Endothelial cell of umbilical vein (primary cell): ENCODE measurements at regions not wholly inside any gene's neighbourhood (a gene's known extent, or its start where the extent isn't known, plus 50 kb on each side); places are given as distances from the start of the nearest gene placed in this dataset.

Source experiments
- BruUV-seq: library from RNA; stranded (reverse); fragments of 400-500 nt; replicated peaks from 2 replicates; lab custom pipeline; 2021; lab: Mats Ljungman, UMichigan
- CTCF ChIA-PET: fragments of 300-600, 350-600 bp; sonication (Branson Sonifier 250); formaldehyde crosslinking; loops from one replicate; lab custom pipeline; 2021; ENCODE audit warnings: antibody characterized with exemption, inconsistent platforms; lab: Charles Lee
- POLR2A ChIA-PET: fragments of 300-600, 350-600 bp; sonication (Branson Sonifier 250); formaldehyde crosslinking; loops from one replicate; lab custom pipeline; 2021; ENCODE audit warnings: antibody characterized with exemption, inconsistent platforms; lab: Charles Lee
- DNase-seq: peaks from one replicate; pipeline ENCODE4 v3.0.0-alpha.2; 2011; ENCODE audit warnings: low read depth, low spot score
- FAIRE-seq: peaks from 2 replicates; lab custom pipeline; 2011; peaks lifted over from hg19 to GRCh38; lab: Jason Lieb, UNC
- H2AFZ ChIP-seq: 2 replicates; pipeline ENCODE4 v1.6.0; 2012; ENCODE audit warnings: low read depth, low read length, control low read depth, inconsistent platforms
- H3K27ac ChIP-seq: 2 replicates; pipeline ENCODE4 v1.5.1; 2011; ENCODE audit warnings: low read depth, mild to moderate bottlenecking, control low read depth, low read length, moderate library complexity; ENCODE audit not compliant: insufficient read depth
- H3K27me3 ChIP-seq, 2 experiments: 2 replicates each; pipeline versions ENCODE4 v1.6.0 to v1.6.1; 2011; ENCODE audit warnings: low read length in 2 of 2, mixed read lengths in 1 of 2; ENCODE audit not compliant: control insufficient read depth in 2 of 2, insufficient read depth in 2 of 2
- H3K36me3 ChIP-seq, 2 experiments: 2 replicates in 1 of 2; 3 replicates in 1 of 2; pipeline ENCODE4 v1.5.1; 2011; ENCODE audit warnings: low read length in 2 of 2, mild to moderate bottlenecking in 1 of 2, moderate library complexity in 1 of 2; ENCODE audit not compliant: control insufficient read depth in 2 of 2, insufficient read depth in 2 of 2; ENCODE audit errors: extremely low read depth in 1 of 2
- H3K4me1 ChIP-seq: 3 replicates; pipeline ENCODE4 v1.5.1; 2011; ENCODE audit warnings: mild to moderate bottlenecking, low read length; ENCODE audit not compliant: control insufficient read depth, insufficient read depth; ENCODE audit errors: extremely low read depth
- H3K4me2 ChIP-seq: 2 replicates; pipeline ENCODE4 v1.6.1; 2011; ENCODE audit warnings: low read length, control low read depth, mixed read lengths; ENCODE audit not compliant: insufficient read depth
- H3K4me3 ChIP-seq, 3 experiments: fragments of 200-600 bp in 1 of 3; sonication (generic), shearing (Covaris generic) in 1 of 3; replicated peaks in 1 of 3; 2 replicates each; pipeline ENCODE4 v1.5.1; 2011 to 2016; ENCODE audit warnings: control low read depth in 3 of 3, low read length in 3 of 3, mild to moderate bottlenecking in 2 of 3, inconsistent platforms in 1 of 3, low read depth in 1 of 3, moderate library complexity in 1 of 3; ENCODE audit not compliant: insufficient read depth in 1 of 3
- H3K79me2 ChIP-seq: 2 replicates; pipeline ENCODE4 v1.6.0; 2012; ENCODE audit warnings: low read length, inconsistent platforms; ENCODE audit not compliant: control insufficient read depth, insufficient read depth
- H3K9ac ChIP-seq: replicated peaks from 2 replicates; pipeline ENCODE3; 2011; ENCODE audit warnings: low read length, control low read depth; ENCODE audit not compliant: insufficient read depth; ENCODE audit errors: extremely low read depth
- H3K9me1 ChIP-seq: replicated peaks from 3 replicates; pipeline ENCODE4 v1.6.0; 2011; ENCODE audit warnings: mild to moderate bottlenecking, low read length; ENCODE audit not compliant: control insufficient read depth, insufficient read depth; ENCODE audit errors: extremely low read depth
- H3K9me3 ChIP-seq: replicated peaks from 2 replicates; pipeline ENCODE4 v1.5.1; 2012; ENCODE audit warnings: low read length, inconsistent platforms; ENCODE audit not compliant: control insufficient read depth, insufficient read depth
- H4K20me1 ChIP-seq: replicated peaks from 2 replicates; pipeline ENCODE3; 2011; ENCODE audit warnings: mild to moderate bottlenecking, low read length; ENCODE audit not compliant: control insufficient read depth, insufficient read depth; ENCODE audit errors: extremely low read depth
- EZH2 ChIP-seq: IDR thresholded peaks from 2 replicates; pipeline ENCODE4 v1.6.1; 2012; ENCODE audit warnings: borderline replicate concordance, low read depth, mild to moderate bottlenecking, moderate library complexity, low read length, inconsistent platforms; ENCODE audit not compliant: severe bottlenecking
- FOS ChIP-seq: IDR thresholded peaks from 2 replicates; pipeline ENCODE4 v1.6.1; 2011; ENCODE audit warnings: mild to moderate bottlenecking, low read length, moderate library complexity, borderline replicate concordance; ENCODE audit not compliant: insufficient read depth
- GATA2 ChIP-seq: IDR thresholded peaks from 2 replicates; pipeline ENCODE4 v1.7.0; 2011; ENCODE audit warnings: low read depth, mild to moderate bottlenecking, moderate library complexity, mixed read lengths, low read length; ENCODE audit not compliant: insufficient read length, insufficient read depth
- JUN ChIP-seq: IDR thresholded peaks from 2 replicates; pipeline ENCODE4 v1.6.1; 2011; ENCODE audit warnings: borderline replicate concordance, low read depth; ENCODE audit not compliant: insufficient read length, insufficient read depth
- MYC ChIP-seq: IDR thresholded peaks from one replicate; pipeline ENCODE4 v1.6.1; 2011; ENCODE audit warnings: mild to moderate bottlenecking, low read depth, low read length
- POLR2A ChIP-seq: IDR thresholded peaks from 2 replicates; pipeline ENCODE4 v1.6.1; 2012; ENCODE audit warnings: low read depth, mild to moderate bottlenecking, control low read depth, low read length
- POLR2AphosphoS5 ChIP-seq: IDR thresholded peaks from 2 replicates; pipeline ENCODE4 v1.6.1; 2012; ENCODE audit warnings: low read depth, mild to moderate bottlenecking, control low read depth, low read length, moderate library complexity; ENCODE audit not compliant: insufficient read depth
- dilution Hi-C: fragments of 300-500 bp; cut with MboI; formaldehyde crosslinking; loops from one replicate; pipeline ENCODE4 v1.15.0; 2019; ENCODE audit warnings: low sequenced_read_pairs; ENCODE audit not compliant: extremely low pct_ligation_motif_present
- intact Hi-C: fragments of 100-400 bp; cut with micrococcal nuclease; formaldehyde crosslinking; loops from one replicate; pipeline ENCODE4 v1.10.0; 2022
- TF ChIP-seq, protein P1 (sequence below): IDR thresholded peaks from 2 replicates; pipeline ENCODE4 v1.6.1; 2011; ENCODE audit not compliant: insufficient read depth, insufficient read length
- TF ChIP-seq, protein P2 (sequence below), 2 donors: IDR thresholded peaks; 1 replicate in 1 of 2; 2 replicates in 1 of 2; pipeline ENCODE4 v1.5.1; 2011; ENCODE audit warnings: low read length in 2 of 2, mild to moderate bottlenecking in 2 of 2, moderate library complexity in 2 of 2, control low read depth in 1 of 2, inconsistent platforms in 1 of 2, low read depth in 1 of 2; ENCODE audit not compliant: insufficient read depth in 1 of 2; ENCODE audit errors: extremely low read depth in 1 of 2

DNA sequence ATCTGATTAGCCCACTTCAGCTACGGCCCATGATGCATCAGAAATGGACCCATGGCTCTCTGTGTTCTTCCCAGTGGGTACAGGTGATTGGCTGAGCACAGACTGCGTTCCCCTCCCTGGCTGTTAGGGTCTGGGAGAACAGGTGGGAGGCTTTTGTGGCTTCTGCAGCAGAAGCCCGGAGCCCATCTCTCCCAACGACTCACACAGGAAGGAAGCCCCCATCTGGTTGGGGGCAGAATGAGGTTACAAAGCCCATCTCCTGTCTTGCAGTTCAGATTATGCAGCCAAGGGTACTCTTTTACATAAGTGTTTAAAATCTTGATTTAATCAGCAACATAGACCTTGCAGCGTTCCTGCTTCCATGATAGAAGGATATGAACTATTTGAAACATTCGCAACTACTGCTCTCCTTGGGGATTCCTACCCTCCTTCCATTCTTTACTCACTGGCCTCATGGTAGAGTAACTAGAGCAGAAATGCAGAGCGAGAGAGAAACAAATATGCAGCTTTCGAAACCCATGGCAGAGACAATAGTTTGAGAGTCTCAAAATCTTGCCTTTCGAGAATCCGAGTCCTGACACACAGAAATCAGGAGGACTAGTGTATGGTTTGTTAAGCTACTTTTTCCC, 291.3 kb downstream of the TLE3 start:
- Histone ChIP-seq H3K4me2 (no peak overlapping the region), H3K27ac (no peak overlapping the region), H2AFZ (no peak overlapping the region), H3K9ac (no peak overlapping the region), H3K79me2 (no peaks in the 10 kb centered on the region), H3K27me3 (peaks cover 5 to 6% of the 10 kb centered on the region in 2 experiments), H3K4me3 (no peak overlapping the region), H3K9me1 (no peaks in the 10 kb centered on the region), H4K20me1 (no peaks in the 10 kb centered on the region), H3K9me3 (no peaks in the 10 kb centered on the region), H3K36me3 (no peaks in the 10 kb centered on the region), H3K4me1 (no peaks in the 10 kb centered on the region)
- no peak for FAIRE-seq
- ChIA-PET CTCF (no interaction called here), POLR2A (no interaction called here)
- TF ChIP-seq JUN: no peak
- no peak for TF ChIP-seq POLR2A
- no peak for TF ChIP-seq GATA2
- TF ChIP-seq, protein P1, sequence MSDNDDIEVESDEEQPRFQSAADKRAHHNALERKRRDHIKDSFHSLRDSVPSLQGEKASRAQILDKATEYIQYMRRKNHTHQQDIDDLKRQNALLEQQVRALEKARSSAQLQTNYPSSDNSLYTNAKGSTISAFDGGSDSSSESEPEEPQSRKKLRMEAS: no peak
- TF ChIP-seq MYC: no peak
- no peak for TF ChIP-seq FOS
- TF ChIP-seq, protein P2, sequence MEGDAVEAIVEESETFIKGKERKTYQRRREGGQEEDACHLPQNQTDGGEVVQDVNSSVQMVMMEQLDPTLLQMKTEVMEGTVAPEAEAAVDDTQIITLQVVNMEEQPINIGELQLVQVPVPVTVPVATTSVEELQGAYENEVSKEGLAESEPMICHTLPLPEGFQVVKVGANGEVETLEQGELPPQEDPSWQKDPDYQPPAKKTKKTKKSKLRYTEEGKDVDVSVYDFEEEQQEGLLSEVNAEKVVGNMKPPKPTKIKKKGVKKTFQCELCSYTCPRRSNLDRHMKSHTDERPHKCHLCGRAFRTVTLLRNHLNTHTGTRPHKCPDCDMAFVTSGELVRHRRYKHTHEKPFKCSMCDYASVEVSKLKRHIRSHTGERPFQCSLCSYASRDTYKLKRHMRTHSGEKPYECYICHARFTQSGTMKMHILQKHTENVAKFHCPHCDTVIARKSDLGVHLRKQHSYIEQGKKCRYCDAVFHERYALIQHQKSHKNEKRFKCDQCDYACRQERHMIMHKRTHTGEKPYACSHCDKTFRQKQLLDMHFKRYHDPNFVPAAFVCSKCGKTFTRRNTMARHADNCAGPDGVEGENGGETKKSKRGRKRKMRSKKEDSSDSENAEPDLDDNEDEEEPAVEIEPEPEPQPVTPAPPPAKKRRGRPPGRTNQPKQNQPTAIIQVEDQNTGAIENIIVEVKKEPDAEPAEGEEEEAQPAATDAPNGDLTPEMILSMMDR (IDR thresholded peaks at IDR 0.05; ENCODE audit: extremely low read depth in 1 of 2, insufficient read depth in 1 of 2, low read depth in 1 of 2, low read length in 2 of 2): no peak
- TF ChIP-seq EZH2: no peak
- TF ChIP-seq POLR2AphosphoS5: no peak
- no TSS peak for BruUV-seq
- dilution Hi-C loops: no loop called here
- intact Hi-C loops: no loop called here
- DNase-seq: no peak
